ENCODE measurements at regions not wholly inside any gene's neighbourhood (a gene's known extent, or its start where the extent isn't known, plus 50 kb on each side); places are given as distances from the start of the nearest gene placed in this dataset.
A peak's percentile ranks its signal among the peaks of the same experiment; 100 is the strongest.

GRCh38 chr4:64594723-64595122 lies 185.5 kb upstream of the TECRL start:
- no peak overlapping the region for H3K27ac ChIP-seq
- POLR2A ChIA-PET (ENCODE audit: low non-redundant PET) = no interaction called here
- no peak for DNase-seq (ENCODE audit: low spot score)
- CTCF ChIA-PET = no interaction called here
- TF ChIP-seq, protein P1, sequence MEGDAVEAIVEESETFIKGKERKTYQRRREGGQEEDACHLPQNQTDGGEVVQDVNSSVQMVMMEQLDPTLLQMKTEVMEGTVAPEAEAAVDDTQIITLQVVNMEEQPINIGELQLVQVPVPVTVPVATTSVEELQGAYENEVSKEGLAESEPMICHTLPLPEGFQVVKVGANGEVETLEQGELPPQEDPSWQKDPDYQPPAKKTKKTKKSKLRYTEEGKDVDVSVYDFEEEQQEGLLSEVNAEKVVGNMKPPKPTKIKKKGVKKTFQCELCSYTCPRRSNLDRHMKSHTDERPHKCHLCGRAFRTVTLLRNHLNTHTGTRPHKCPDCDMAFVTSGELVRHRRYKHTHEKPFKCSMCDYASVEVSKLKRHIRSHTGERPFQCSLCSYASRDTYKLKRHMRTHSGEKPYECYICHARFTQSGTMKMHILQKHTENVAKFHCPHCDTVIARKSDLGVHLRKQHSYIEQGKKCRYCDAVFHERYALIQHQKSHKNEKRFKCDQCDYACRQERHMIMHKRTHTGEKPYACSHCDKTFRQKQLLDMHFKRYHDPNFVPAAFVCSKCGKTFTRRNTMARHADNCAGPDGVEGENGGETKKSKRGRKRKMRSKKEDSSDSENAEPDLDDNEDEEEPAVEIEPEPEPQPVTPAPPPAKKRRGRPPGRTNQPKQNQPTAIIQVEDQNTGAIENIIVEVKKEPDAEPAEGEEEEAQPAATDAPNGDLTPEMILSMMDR (conservative IDR thresholded peaks at IDR 0.05; ENCODE audit: low read depth) = no peak

- ChIA-PET POLR2A (ENCODE audit: low non-redundant PET) (no interaction called here), CTCF (no interaction called here)
- H3K27ac ChIP-seq = no peak overlapping the region
- DNase-seq (ENCODE audit: low spot score) = no peak
- TF ChIP-seq, protein P1 (conservative IDR thresholded peaks at IDR 0.05; ENCODE audit: low read depth) = no peak
These were observed 179.3 kb upstream of the TECRL start for GRCh38 chr4:64588507-64588906.

DNA sequence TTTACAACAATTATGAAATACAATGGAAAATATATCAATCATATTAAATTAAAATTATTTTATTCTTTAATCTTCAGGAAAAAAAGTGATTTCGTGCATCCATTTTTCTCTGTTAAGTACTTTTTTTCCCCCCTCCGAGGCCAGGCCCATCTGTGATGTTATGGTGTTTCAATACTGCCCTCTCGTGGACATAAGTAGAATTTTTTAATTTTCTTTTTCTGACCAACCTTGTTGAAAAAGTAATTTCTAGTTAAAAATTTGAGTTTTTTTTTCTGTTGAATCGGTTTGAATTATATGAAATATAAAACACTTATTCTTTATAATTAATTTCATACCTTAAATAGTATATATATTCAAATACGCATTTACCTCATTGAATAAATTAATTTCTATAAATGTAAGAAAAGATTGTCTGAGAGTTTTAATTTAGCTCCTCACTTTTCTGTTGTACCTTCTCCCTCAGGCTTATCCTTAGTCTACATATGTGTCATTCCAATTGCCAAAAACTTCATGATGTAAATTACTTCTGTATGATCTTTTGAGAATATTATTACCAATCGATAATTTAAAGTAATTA lies 175.8 kb upstream of the TECRL start:
- H3K27ac ChIP-seq = no peak overlapping the region
- DNase-seq (ENCODE audit: low spot score) = peak; percentile 7
- ChIA-PET POLR2A (ENCODE audit: low non-redundant PET) (no interaction called here), CTCF (interaction anchor here (0.6 kb wide), 1 partner anchor 22 kb away, joined by 3 read pairs; no protein-coding TSS in a partner anchor)
- TF ChIP-seq, protein P1 (conservative IDR thresholded peaks at IDR 0.05; ENCODE audit: low read depth) = peak; percentile 60; the same call in 1 of the 2 replicates

DNA sequence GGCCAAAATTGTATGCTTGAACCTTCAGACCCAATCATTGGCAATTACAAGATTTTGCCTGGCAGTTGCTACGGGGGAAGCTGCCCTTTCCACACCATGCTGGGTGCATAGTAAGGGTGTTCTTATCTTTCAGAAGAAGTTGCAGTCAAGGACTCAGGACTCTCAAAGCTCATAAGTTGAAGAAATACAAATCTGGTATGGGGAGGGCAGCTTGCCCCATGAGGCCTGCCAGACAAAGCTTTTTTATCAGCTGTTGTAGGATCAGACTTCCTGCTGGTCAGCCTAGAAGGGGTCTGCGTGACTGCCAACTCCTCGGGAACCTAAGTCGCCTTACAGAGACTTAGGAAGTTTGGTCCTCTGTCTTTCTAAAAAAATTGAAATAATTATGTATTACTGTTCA lies 174.9 kb upstream of the TECRL start:
- no peak overlapping the region for H3K27ac ChIP-seq
- ChIA-PET POLR2A (ENCODE audit: low non-redundant PET) (no interaction called here), CTCF (interaction anchor here (0.6 kb wide), 2 partner anchors 491 to 1287 kb away, joined by 3 read pairs; no protein-coding TSS in a partner anchor)
- no peak for DNase-seq (ENCODE audit: low spot score)
- TF ChIP-seq, protein P1 (conservative IDR thresholded peaks at IDR 0.05; ENCODE audit: low read depth) = no peak

GRCh38 chr4:64582492-64582891 lies 173.2 kb upstream of the TECRL start:
- TF ChIP-seq, protein P1 (conservative IDR thresholded peaks at IDR 0.05; ENCODE audit: low read depth) = no peak
- no peak for DNase-seq (ENCODE audit: low spot score)
- CTCF ChIA-PET = interaction anchor here (0.6 kb wide), 1 partner anchor 1272 kb away, joined by 3 read pairs; no protein-coding TSS in a partner anchor
- H3K27ac ChIP-seq = no peak overlapping the region
- POLR2A ChIA-PET (ENCODE audit: low non-redundant PET) = no interaction called here

GRCh38 chr4:64581422-64581821 lies 172.2 kb upstream of the TECRL start:
- peak; percentile 22 for DNase-seq (ENCODE audit: low spot score)
- ChIA-PET POLR2A (ENCODE audit: low non-redundant PET) (no interaction called here), CTCF (no interaction called here)
- TF ChIP-seq, protein P1 (conservative IDR thresholded peaks at IDR 0.05; ENCODE audit: low read depth) = no peak
- H3K27ac ChIP-seq = peak overlapping the region; percentile 30

Data from RWPE1 (cell line).